ENCODE measurements at regions not wholly inside any gene's neighbourhood (a gene's known extent, or its start where the extent isn't known, plus 50 kb on each side); places are given as distances from the start of the nearest gene placed in this dataset.

DNA sequence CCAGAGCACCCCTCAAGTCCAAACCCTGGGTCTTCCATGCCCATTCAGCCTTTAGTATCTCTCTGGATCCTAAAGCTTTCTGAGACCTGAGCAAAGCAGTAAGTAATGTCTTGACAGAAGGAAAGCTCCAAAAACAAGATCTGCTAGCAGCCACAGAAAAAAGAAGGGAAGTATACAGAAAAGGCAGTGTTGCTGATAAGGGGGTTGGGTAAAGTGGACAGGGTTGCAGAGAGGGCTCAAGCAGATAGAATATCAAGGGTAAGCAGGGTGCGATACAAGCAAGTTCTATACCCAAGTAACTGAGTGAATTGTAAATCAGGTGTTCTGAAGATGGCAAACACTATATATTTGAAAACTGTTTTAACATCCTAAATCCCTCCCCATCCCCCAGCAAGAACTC is 113.4 kb upstream of the CARMIL1 start:
- no peaks in the 10 kb centered on the region for H3K36me3 ChIP-seq (ENCODE audit: insufficient read depth, low read length)
- WGBS = 93% methylated on average over 1 of the region's 1 CpG
- H3K27me3 ChIP-seq (ENCODE audit: insufficient read depth, low read length) = no peaks in the 10 kb centered on the region
- H3K4me1 ChIP-seq (ENCODE audit: insufficient read depth, low read length) = no peaks in the 10 kb centered on the region
- H3K4me3 ChIP-seq (ENCODE audit: low read length) = no peak overlapping the region
- H3K27ac ChIP-seq (ENCODE audit: low read depth, low read length) = no peak overlapping the region
- H3K9me3 ChIP-seq (ENCODE audit: insufficient read depth, low read depth, low read length) = no peaks in the 10 kb centered on the region
- no peak overlapping the region for H3K9ac ChIP-seq (ENCODE audit: low read depth, low read length)

DNA sequence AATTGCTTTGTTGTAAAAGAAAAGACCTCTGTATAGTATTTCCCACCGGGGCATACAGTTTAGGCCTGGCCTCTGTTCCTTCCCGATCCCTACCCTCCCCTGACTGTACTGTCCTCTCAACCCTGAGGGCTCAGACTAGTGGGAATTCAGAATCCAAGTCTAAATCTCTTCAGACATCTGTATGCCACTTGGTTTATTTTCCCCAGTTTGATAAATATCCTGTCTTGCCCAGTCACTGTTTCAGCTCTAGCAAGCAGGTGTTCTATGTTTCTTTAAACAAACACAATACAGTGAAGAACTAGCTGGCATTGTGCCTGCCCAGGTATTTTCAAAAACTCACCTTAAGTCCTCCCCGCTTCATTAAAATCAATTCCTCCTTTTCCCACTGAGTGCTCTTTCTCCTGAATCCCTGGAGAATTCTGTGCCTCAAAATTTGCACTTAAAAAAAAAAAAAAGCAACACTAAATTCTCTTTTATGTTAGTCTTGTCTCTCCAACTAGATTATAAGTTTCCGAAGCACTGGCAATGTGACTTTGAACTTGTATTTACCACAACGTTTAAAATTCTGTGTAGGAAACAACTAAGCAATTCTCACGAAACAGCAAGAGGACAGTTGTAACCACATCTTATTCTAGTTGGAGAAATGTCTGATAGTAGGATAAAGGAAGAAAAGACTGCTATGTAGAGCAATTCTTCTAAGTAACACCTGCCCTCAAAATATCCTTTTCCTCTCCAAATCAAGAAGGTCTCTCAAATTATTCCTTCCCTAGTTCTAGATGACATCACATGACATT is 112.0 kb upstream of the CARMIL1 start:
- Histone ChIP-seq H3K27me3 (ENCODE audit: insufficient read depth, low read length) (no peaks in the 10 kb centered on the region), H3K27ac (ENCODE audit: low read depth, low read length) (no peak overlapping the region), H3K4me1 (ENCODE audit: insufficient read depth, low read length) (no peaks in the 10 kb centered on the region), H3K4me3 (ENCODE audit: low read length) (no peak overlapping the region), H3K9me3 (ENCODE audit: insufficient read depth, low read depth, low read length) (no peaks in the 10 kb centered on the region), H3K36me3 (ENCODE audit: insufficient read depth, low read length) (no peaks in the 10 kb centered on the region), H3K9ac (ENCODE audit: low read depth, low read length) (no peak overlapping the region)
- 91% methylated on average over 6 of the region's 6 CpGs for WGBS

GRCh38 chr6:25167961-25168360 is 111.2 kb upstream of the CARMIL1 start:
- H3K9me3 ChIP-seq (ENCODE audit: insufficient read depth, low read depth, low read length) = no peaks in the 10 kb centered on the region
- WGBS = 100% methylated on average over 1 of the region's 1 CpG
- H3K36me3 ChIP-seq (ENCODE audit: insufficient read depth, low read length) = no peaks in the 10 kb centered on the region
- H3K27ac ChIP-seq (ENCODE audit: low read depth, low read length) = no peak overlapping the region
- H3K4me3 ChIP-seq (ENCODE audit: low read length) = no peak overlapping the region
- no peaks in the 10 kb centered on the region for H3K4me1 ChIP-seq (ENCODE audit: insufficient read depth, low read length)
- no peak overlapping the region for H3K9ac ChIP-seq (ENCODE audit: low read depth, low read length)
- H3K27me3 ChIP-seq (ENCODE audit: insufficient read depth, low read length) = no peaks in the 10 kb centered on the region

DNA sequence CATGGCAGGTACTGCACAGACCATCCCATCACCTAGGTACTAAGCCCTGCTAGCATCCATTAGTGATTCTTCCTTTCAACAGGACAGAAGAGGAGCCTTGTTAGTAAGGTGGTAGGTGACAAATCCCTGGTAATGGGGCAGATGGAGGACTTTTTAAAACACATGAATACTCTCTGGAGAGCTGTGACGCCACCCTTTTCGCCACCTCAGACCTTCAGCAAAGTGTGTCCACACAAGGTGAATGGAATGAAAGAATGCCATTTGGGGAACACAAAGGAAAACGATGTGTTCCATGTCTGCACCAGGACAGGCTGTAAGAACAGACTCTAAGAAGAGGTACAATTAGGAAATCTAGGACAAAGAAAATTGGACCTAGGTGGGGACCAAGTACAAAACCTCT is 110.5 kb upstream of the CARMIL1 start:
- WGBS = 97% methylated on average over 3 of the region's 3 CpGs

DNA sequence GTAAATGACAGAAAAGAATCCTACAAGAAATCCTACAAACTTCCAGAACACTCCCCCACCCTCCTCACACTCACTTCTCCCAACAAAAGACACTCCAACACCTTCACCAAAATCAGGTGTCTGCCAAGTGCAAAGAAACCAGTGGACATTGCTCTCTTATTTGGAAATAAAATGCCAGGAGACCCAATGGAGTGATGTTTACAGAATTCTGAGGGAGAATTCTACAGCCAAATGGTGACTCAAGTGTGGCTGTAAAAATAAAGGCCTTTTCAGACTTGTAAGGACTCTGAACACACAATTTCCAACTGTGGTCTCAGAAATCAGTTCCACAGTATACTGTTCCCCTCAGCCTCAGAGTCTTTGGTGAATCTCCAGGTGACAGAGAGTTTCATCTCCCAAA is 109.6 kb upstream of the CARMIL1 start:
- no peaks in the 10 kb centered on the region for H3K4me1 ChIP-seq (ENCODE audit: insufficient read depth, low read length)
- H3K9me3 ChIP-seq (ENCODE audit: insufficient read depth, low read depth, low read length) = no peaks in the 10 kb centered on the region
- no peak overlapping the region for H3K9ac ChIP-seq (ENCODE audit: low read depth, low read length)
- no peak overlapping the region for H3K4me3 ChIP-seq (ENCODE audit: low read length)
- no peak overlapping the region for H3K27ac ChIP-seq (ENCODE audit: low read depth, low read length)
- no peaks in the 10 kb centered on the region for H3K36me3 ChIP-seq (ENCODE audit: insufficient read depth, low read length)
- H3K27me3 ChIP-seq (ENCODE audit: insufficient read depth, low read length) = no peaks in the 10 kb centered on the region

More for the DNA sequence above, 110.5 kb upstream of the CARMIL1 start:
- no peaks in the 10 kb centered on the region for H3K36me3 ChIP-seq (ENCODE audit: insufficient read depth, low read length)
- H3K9ac ChIP-seq (ENCODE audit: low read depth, low read length) = no peak overlapping the region
- H3K27me3 ChIP-seq (ENCODE audit: insufficient read depth, low read length) = no peaks in the 10 kb centered on the region
- H3K9me3 ChIP-seq (ENCODE audit: insufficient read depth, low read depth, low read length) = no peaks in the 10 kb centered on the region
- no peaks in the 10 kb centered on the region for H3K4me1 ChIP-seq (ENCODE audit: insufficient read depth, low read length)
- no peak overlapping the region for H3K4me3 ChIP-seq (ENCODE audit: low read length)
- H3K27ac ChIP-seq (ENCODE audit: low read depth, low read length) = no peak overlapping the region

DNA sequence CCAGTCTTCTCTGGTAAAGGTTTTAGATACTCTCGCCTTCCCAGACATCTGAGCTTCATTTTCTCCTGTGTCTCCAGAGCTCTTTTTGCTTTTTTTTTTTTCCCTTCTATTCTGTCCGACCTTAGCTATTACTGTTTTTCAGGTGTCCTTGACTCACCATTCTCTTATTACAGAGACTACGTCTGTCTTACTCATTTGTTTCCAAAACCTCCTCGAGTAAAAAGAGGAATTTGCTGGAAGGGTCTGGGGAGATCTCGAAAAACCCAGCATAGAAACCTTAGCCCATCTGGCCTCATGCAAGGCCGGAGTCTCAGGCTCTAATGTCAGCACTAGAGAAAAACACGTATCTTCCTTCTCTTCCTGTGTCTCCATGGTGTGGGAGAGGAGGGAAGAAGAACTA is 109.2 kb upstream of the CARMIL1 start:
- H3K4me3 ChIP-seq (ENCODE audit: low read length) = no peak overlapping the region
- no peaks in the 10 kb centered on the region for H3K27me3 ChIP-seq (ENCODE audit: insufficient read depth, low read length)
- no peaks in the 10 kb centered on the region for H3K9me3 ChIP-seq (ENCODE audit: insufficient read depth, low read depth, low read length)
- H3K36me3 ChIP-seq (ENCODE audit: insufficient read depth, low read length) = no peaks in the 10 kb centered on the region
- no peaks in the 10 kb centered on the region for H3K4me1 ChIP-seq (ENCODE audit: insufficient read depth, low read length)
- 91% methylated on average over 7 of the region's 7 CpGs for WGBS
- H3K27ac ChIP-seq (ENCODE audit: low read depth, low read length) = no peak overlapping the region
- no peak overlapping the region for H3K9ac ChIP-seq (ENCODE audit: low read depth, low read length)

DNA sequence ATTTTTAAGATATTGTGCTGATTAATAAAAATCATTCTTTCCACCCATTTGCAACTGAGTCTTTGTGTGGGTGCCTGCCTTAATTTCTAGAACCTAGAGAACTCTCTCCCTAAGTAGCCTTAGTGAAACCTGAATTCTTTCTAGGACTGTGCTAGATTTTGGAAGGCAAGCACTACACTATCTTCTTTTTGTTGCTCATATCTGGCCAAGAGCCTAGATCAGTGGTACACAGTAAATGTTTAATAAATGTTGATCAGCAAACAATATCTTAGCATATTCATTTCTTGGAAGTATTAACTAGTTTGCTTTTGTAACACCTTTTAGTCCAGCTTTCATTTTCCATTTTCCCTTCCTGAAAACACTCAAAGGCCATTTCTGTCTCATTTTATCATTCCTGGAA is 108.5 kb upstream of the CARMIL1 start:
- Histone ChIP-seq H3K27me3 (ENCODE audit: insufficient read depth, low read length) (no peaks in the 10 kb centered on the region), H3K27ac (ENCODE audit: low read depth, low read length) (no peak overlapping the region), H3K4me3 (ENCODE audit: low read length) (no peak overlapping the region), H3K9me3 (ENCODE audit: insufficient read depth, low read depth, low read length) (no peaks in the 10 kb centered on the region), H3K9ac (ENCODE audit: low read depth, low read length) (no peak overlapping the region), H3K4me1 (ENCODE audit: insufficient read depth, low read length) (no peaks in the 10 kb centered on the region), H3K36me3 (ENCODE audit: insufficient read depth, low read length) (no peaks in the 10 kb centered on the region)

- 100% methylated on average over 1 of the region's 1 CpG for WGBS
- no peaks in the 10 kb centered on the region for H3K36me3 ChIP-seq (ENCODE audit: insufficient read depth, low read length)
- H3K9ac ChIP-seq (ENCODE audit: low read depth, low read length) = no peak overlapping the region
- no peaks in the 10 kb centered on the region for H3K27me3 ChIP-seq (ENCODE audit: insufficient read depth, low read length)
- no peaks in the 10 kb centered on the region for H3K9me3 ChIP-seq (ENCODE audit: insufficient read depth, low read depth, low read length)
- H3K4me3 ChIP-seq (ENCODE audit: low read length) = no peak overlapping the region
- H3K4me1 ChIP-seq (ENCODE audit: insufficient read depth, low read length) = no peaks in the 10 kb centered on the region
- no peak overlapping the region for H3K27ac ChIP-seq (ENCODE audit: low read depth, low read length)
These were observed 107.9 kb upstream of the CARMIL1 start for GRCh38 chr6:25171301-25171700.

- Histone ChIP-seq H3K36me3 (ENCODE audit: insufficient read depth, low read length) (no peaks in the 10 kb centered on the region), H3K27me3 (ENCODE audit: insufficient read depth, low read length) (no peaks in the 10 kb centered on the region), H3K9me3 (ENCODE audit: insufficient read depth, low read depth, low read length) (no peaks in the 10 kb centered on the region), H3K9ac (ENCODE audit: low read depth, low read length) (no peak overlapping the region), H3K4me1 (ENCODE audit: insufficient read depth, low read length) (no peaks in the 10 kb centered on the region), H3K4me3 (ENCODE audit: low read length) (no peak overlapping the region), H3K27ac (ENCODE audit: low read depth, low read length) (no peak overlapping the region)
- 88% methylated on average over 3 of the region's 3 CpGs for WGBS
These were observed 106.4 kb upstream of the CARMIL1 start for GRCh38 chr6:25172819-25173218.

GRCh38 chr6:25173246-25173645 is 105.9 kb upstream of the CARMIL1 start:
- H3K9me3 ChIP-seq (ENCODE audit: insufficient read depth, low read depth, low read length) = no peaks in the 10 kb centered on the region
- H3K36me3 ChIP-seq (ENCODE audit: insufficient read depth, low read length) = no peaks in the 10 kb centered on the region
- no peak overlapping the region for H3K9ac ChIP-seq (ENCODE audit: low read depth, low read length)
- H3K27ac ChIP-seq (ENCODE audit: low read depth, low read length) = no peak overlapping the region
- no peaks in the 10 kb centered on the region for H3K27me3 ChIP-seq (ENCODE audit: insufficient read depth, low read length)
- H3K4me1 ChIP-seq (ENCODE audit: insufficient read depth, low read length) = no peaks in the 10 kb centered on the region
- H3K4me3 ChIP-seq (ENCODE audit: low read length) = no peak overlapping the region
- WGBS = 100% methylated on average over 1 of the region's 1 CpG

DNA sequence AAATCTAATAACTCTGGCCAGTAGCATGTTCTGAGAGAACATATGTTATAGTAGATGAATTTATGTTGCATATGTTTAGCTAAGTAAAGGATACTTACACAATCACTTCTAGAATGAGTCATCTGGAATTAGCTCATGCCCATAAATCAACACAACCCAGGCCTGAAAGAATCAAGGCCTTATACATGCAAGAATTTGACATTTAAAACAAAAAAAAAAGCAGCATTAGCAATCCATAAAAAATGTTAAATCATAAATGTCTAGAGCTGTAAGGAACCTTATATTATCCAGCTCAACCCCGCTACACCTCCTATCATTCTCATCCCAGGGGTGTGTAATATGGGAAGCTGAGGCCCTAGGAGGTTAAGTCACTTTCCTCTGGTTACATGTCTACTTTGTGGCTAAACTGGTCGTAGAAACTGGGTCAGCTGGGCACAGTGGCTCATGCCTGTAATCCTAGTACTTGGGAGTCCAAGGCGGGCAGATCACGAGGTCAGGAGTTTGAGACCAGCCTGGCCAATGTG is 105.2 kb upstream of the CARMIL1 start:
- 92% methylated on average over 3 of the region's 4 CpGs for WGBS
- no peak overlapping the region for H3K9ac ChIP-seq (ENCODE audit: low read depth, low read length)
- H3K36me3 ChIP-seq (ENCODE audit: insufficient read depth, low read length) = no peaks in the 10 kb centered on the region
- no peaks in the 10 kb centered on the region for H3K4me1 ChIP-seq (ENCODE audit: insufficient read depth, low read length)
- no peak overlapping the region for H3K4me3 ChIP-seq (ENCODE audit: low read length)
- no peak overlapping the region for H3K27ac ChIP-seq (ENCODE audit: low read depth, low read length)
- no peaks in the 10 kb centered on the region for H3K27me3 ChIP-seq (ENCODE audit: insufficient read depth, low read length)
- H3K9me3 ChIP-seq (ENCODE audit: insufficient read depth, low read depth, low read length) = no peaks in the 10 kb centered on the region

DNA sequence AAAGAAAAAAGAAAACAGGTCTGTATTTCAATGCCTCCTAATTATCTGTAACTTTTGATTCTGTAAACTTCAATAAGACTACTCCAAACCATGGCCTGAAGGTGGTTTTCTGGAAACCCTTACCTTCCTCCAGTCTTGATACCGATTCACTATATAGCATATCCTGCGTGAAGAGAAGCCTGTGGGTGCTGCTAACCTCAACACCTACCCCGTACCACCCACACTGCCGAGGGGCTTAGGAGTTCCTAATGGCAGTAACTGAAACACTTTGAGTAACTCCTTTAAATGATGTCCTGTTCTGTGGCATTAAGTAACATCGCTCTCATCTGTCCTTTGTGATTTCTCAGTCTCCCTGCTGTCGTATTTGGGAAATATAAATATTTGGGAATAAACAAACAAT is 104.5 kb upstream of the CARMIL1 start:
- Histone ChIP-seq H3K9me3 (ENCODE audit: insufficient read depth, low read depth, low read length) (no peaks in the 10 kb centered on the region), H3K4me3 (ENCODE audit: low read length) (no peak overlapping the region), H3K4me1 (ENCODE audit: insufficient read depth, low read length) (no peaks in the 10 kb centered on the region), H3K9ac (ENCODE audit: low read depth, low read length) (no peak overlapping the region), H3K27ac (ENCODE audit: low read depth, low read length) (no peak overlapping the region), H3K27me3 (ENCODE audit: insufficient read depth, low read length) (no peaks in the 10 kb centered on the region), H3K36me3 (ENCODE audit: insufficient read depth, low read length) (no peaks in the 10 kb centered on the region)
- 95% methylated on average over 6 of the region's 6 CpGs for WGBS

Data from HUES64 (cell line).